Mesothelial cell of epicardium (in vitro differentiated cells): ENCODE measurements at regions not wholly inside any gene's neighbourhood (a gene's known extent, or its start where the extent isn't known, plus 50 kb on each side); places are given as distances from the start of the nearest gene placed in this dataset.
"Not testable (repeated sequence)": the region's sequence is repeated elsewhere in the genome, so short reads cannot be mapped to it uniquely, and the experiment has no call there.

ENCODE experiments used
- DNase-seq, 2 experiments: peaks; one replicate each; pipeline ENCODE4 v3.0.0; 2021; ENCODE audit warnings: low spot score in 2 of 2; ENCODE audit not compliant: unreplicated experiment in 2 of 2
- H3K27ac Mint-ChIP-seq: 2 replicates; pipeline ENCODE4 v1.8.0; 2021; ENCODE audit warnings: mixed read lengths
- H3K27me3 Mint-ChIP-seq: 2 replicates; pipeline ENCODE4 v1.8.0; 2021; ENCODE audit warnings: low read depth, mixed read lengths
- H3K36me3 Mint-ChIP-seq: 2 replicates; pipeline ENCODE4 v1.8.0; 2021; ENCODE audit warnings: mixed read lengths
- H3K4me1 Mint-ChIP-seq: 2 replicates; pipeline ENCODE4 v1.8.0; 2021; ENCODE audit warnings: mixed read lengths
- H3K4me3 Mint-ChIP-seq: 2 replicates; pipeline ENCODE4 v1.8.0; 2021; ENCODE audit warnings: mild to moderate bottlenecking, moderate library complexity, mixed read lengths
- H3K9me3 Mint-ChIP-seq: 2 replicates; pipeline ENCODE4 v1.8.0; 2021; ENCODE audit warnings: mixed read lengths
- CTCF ChIP-seq: fragments of 200-600 bp; sonication (generic); IDR thresholded peaks from one replicate; pipeline ENCODE4 v1.5.0; 2021; ENCODE audit warnings: antibody characterized with exemption; ENCODE audit not compliant: unreplicated experiment

- no peak for DNase-seq
- peaks cover 49% of the 10 kb centered on the region for H3K27me3 Mint-ChIP-seq
- peaks cover 8% of the 10 kb centered on the region for H3K4me1 Mint-ChIP-seq
- peaks cover 16% of the 10 kb centered on the region for H3K9me3 Mint-ChIP-seq
- TF ChIP-seq CTCF, result no peak
- no peak overlapping the region for H3K27ac Mint-ChIP-seq
- H3K36me3 Mint-ChIP-seq, result peaks cover 3% of the 10 kb centered on the region
- no peak overlapping the region for H3K4me3 Mint-ChIP-seq
Observed at GRCh38 chr4:169330095-169330494, 59.3 kb upstream of the SH3RF1 start.

GRCh38 chr4:169327951-169328350 lies 57.2 kb upstream of the SH3RF1 start:
- Mint-ChIP-seq H3K36me3 (peaks cover 3% of the 10 kb centered on the region), H3K9me3 (peaks cover 25% of the 10 kb centered on the region), H3K4me1 (no peaks in the 10 kb centered on the region), H3K27ac (no peak overlapping the region), H3K27me3 (peaks cover 43% of the 10 kb centered on the region), H3K4me3 (no peak overlapping the region)
- TF ChIP-seq CTCF, result no peak
- DNase-seq, result no peak

GRCh38 chr4:169323925-169324324 lies 53.2 kb upstream of the SH3RF1 start:
- not testable (repeated sequence) for H3K4me1 Mint-ChIP-seq, H3K27ac Mint-ChIP-seq, H3K36me3 Mint-ChIP-seq, H3K4me3 Mint-ChIP-seq, DNase-seq
- peaks cover 44% of the 10 kb centered on the region for H3K9me3 Mint-ChIP-seq
- H3K27me3 Mint-ChIP-seq, result peaks cover 27% of the 10 kb centered on the region

GRCh38 chr4:169322833-169323232 lies 52.1 kb upstream of the SH3RF1 start:
- peaks cover 44% of the 10 kb centered on the region for H3K9me3 Mint-ChIP-seq

More at GRCh38 chr4:169322833-169323232, 52.1 kb upstream of the SH3RF1 start:
- not testable (repeated sequence) for H3K4me1 Mint-ChIP-seq, DNase-seq, H3K27ac Mint-ChIP-seq, H3K36me3 Mint-ChIP-seq, H3K4me3 Mint-ChIP-seq
- H3K27me3 Mint-ChIP-seq, result peaks cover 24% of the 10 kb centered on the region
